SK-N-SH treated with all-trans-retinoic acid at 6 μM for 48 hours (cell line): ENCODE measurements at regions not wholly inside any gene's neighbourhood (a gene's known extent, or its start where the extent isn't known, plus 50 kb on each side); places are given as distances from the start of the nearest gene placed in this dataset.

Experiments
- ISL1 ChIP-seq: fragments of 250-450 bp; sonication (Bioruptor Pico); IDR thresholded peaks from 2 replicates; pipeline ENCODE4 v2.1.2; 2022; ENCODE audit warnings: mild to moderate bottlenecking, moderate library complexity
- PATZ1 ChIP-seq: fragments of 250-450 bp; sonication (Bioruptor Pico); IDR thresholded peaks from 2 replicates; pipeline ENCODE4 v1.8.0; 2020; ENCODE audit warnings: mild to moderate bottlenecking, moderate library complexity, borderline replicate concordance
- TOX ChIP-seq: fragments of 250-450 bp; sonication (Bioruptor Pico); IDR thresholded peaks from 2 replicates; pipeline ENCODE4 v1.8.0; 2021; ENCODE audit warnings: mild to moderate bottlenecking, moderate library complexity, borderline replicate concordance
- ZFP3 ChIP-seq: fragments of 250-450 bp; sonication (Bioruptor Pico); IDR thresholded peaks from 2 replicates; pipeline ENCODE4 v1.5.0; 2020; ENCODE audit warnings: mild to moderate bottlenecking, moderate library complexity
- ZFP30 ChIP-seq: fragments of 450-650 bp; formaldehyde crosslinking; IDR thresholded peaks from 2 replicates; pipeline ENCODE4 v1.5.0; 2022; ENCODE audit warnings: mild to moderate bottlenecking, moderate library complexity
- ZNF70 ChIP-seq: fragments of 450-650 bp; formaldehyde crosslinking; IDR thresholded peaks from 2 replicates; pipeline ENCODE4 v1.5.0; 2020; ENCODE audit warnings: mild to moderate bottlenecking, moderate library complexity

- TF ChIP-seq PATZ1 (CRISPR knock-in tag) (no peak), TOX (CRISPR knock-in tag) (no peak), ISL1 (no peak), ZNF70 (CRISPR knock-in tag) (no peak), ZFP30 (CRISPR knock-in tag) (no peak), ZFP3 (no peak)
Measured at GRCh38 chr6:79789896-79790295, 157.5 kb downstream of the ELOVL4 start.
